ENCODE measurements at regions not wholly inside any gene's neighbourhood (a gene's known extent, or its start where the extent isn't known, plus 50 kb on each side); places are given as distances from the start of the nearest gene placed in this dataset.

DNA sequence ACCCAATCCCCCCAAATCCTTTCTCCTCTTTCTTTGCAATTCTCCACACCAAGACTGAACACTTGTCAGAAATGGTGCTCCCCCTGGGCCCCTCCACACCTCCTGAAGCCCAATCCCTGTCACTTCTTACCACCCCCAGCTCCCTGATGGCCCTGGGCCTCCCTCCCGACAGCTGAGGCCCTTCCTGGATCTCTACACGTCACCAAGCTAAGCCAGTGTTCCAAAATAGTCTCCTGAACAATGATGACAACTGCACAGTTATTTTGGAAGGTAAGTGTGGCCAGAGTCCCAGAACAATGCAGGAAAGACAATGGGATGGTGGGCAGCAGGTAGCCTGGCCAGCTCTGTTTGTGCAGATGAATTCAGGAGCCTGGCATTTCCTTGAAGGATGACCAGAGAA lies 63.7 kb upstream of the PRSS3 start:
- TF ChIP-seq, protein P1, sequence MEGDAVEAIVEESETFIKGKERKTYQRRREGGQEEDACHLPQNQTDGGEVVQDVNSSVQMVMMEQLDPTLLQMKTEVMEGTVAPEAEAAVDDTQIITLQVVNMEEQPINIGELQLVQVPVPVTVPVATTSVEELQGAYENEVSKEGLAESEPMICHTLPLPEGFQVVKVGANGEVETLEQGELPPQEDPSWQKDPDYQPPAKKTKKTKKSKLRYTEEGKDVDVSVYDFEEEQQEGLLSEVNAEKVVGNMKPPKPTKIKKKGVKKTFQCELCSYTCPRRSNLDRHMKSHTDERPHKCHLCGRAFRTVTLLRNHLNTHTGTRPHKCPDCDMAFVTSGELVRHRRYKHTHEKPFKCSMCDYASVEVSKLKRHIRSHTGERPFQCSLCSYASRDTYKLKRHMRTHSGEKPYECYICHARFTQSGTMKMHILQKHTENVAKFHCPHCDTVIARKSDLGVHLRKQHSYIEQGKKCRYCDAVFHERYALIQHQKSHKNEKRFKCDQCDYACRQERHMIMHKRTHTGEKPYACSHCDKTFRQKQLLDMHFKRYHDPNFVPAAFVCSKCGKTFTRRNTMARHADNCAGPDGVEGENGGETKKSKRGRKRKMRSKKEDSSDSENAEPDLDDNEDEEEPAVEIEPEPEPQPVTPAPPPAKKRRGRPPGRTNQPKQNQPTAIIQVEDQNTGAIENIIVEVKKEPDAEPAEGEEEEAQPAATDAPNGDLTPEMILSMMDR (IDR thresholded peaks at IDR 0.05) = no peak
- no peak for TF ChIP-seq POLR2A (IDR thresholded peaks at IDR 0.05)

Measured in transverse colon (tissue), 3 donors.